ENCODE measurements at regions not wholly inside any gene's neighbourhood (a gene's known extent, or its start where the extent isn't known, plus 50 kb on each side); places are given as distances from the start of the nearest gene placed in this dataset.

GRCh38 chr6:102679865-102680264 is 1286.4 kb downstream of the GRIK2 start:
- H3K27ac ChIP-seq, result no peak overlapping the region
- no peaks in the 10 kb centered on the region for H3K4me1 ChIP-seq
- intact Hi-C loops (cut with DNase I), result no loop called here
- DNase-seq (ENCODE audit: extremely low spot score in 2 of 2), result no peak
- H3K9me3 ChIP-seq, result no peaks in the 10 kb centered on the region
- TF ChIP-seq POLR2A (IDR thresholded peaks at IDR 0.05) (no peak), CTCF (IDR thresholded peaks at IDR 0.05) (no peak), POLR2AphosphoS5 (IDR thresholded peaks at IDR 0.05; ENCODE audit: insufficient read depth in 1 of 2, low read depth in 1 of 2) (no peak)
- no peak overlapping the region for H3K4me3 ChIP-seq
- H3K36me3 ChIP-seq, result no peaks in the 10 kb centered on the region
- no peaks in the 10 kb centered on the region for H3K27me3 ChIP-seq

GRCh38 chr6:102677225-102677624 is 1283.7 kb downstream of the GRIK2 start:
- no peak overlapping the region for H3K4me3 ChIP-seq
- H3K27me3 ChIP-seq, result no peaks in the 10 kb centered on the region
- intact Hi-C loops (cut with DNase I), result no loop called here
- no peaks in the 10 kb centered on the region for H3K36me3 ChIP-seq
- no peak overlapping the region for H3K27ac ChIP-seq
- no peaks in the 10 kb centered on the region for H3K4me1 ChIP-seq
- DNase-seq (ENCODE audit: extremely low spot score in 2 of 2), result no peak
- H3K9me3 ChIP-seq, result no peaks in the 10 kb centered on the region
- TF ChIP-seq POLR2A (IDR thresholded peaks at IDR 0.05), result no peak
- no peak for TF ChIP-seq CTCF (IDR thresholded peaks at IDR 0.05)
- TF ChIP-seq POLR2AphosphoS5 (IDR thresholded peaks at IDR 0.05; ENCODE audit: insufficient read depth in 1 of 2, low read depth in 1 of 2), result no peak

- intact Hi-C loops (cut with DNase I), result no loop called here
- no peaks in the 10 kb centered on the region for H3K27me3 ChIP-seq
- H3K27ac ChIP-seq, result no peak overlapping the region
- H3K4me3 ChIP-seq, result no peak overlapping the region
- no peaks in the 10 kb centered on the region for H3K36me3 ChIP-seq
- DNase-seq (ENCODE audit: extremely low spot score in 2 of 2), result no peak
- no peaks in the 10 kb centered on the region for H3K9me3 ChIP-seq
- H3K4me1 ChIP-seq, result no peaks in the 10 kb centered on the region
- TF ChIP-seq CTCF (IDR thresholded peaks at IDR 0.05) (no peak), POLR2A (IDR thresholded peaks at IDR 0.05) (no peak), POLR2AphosphoS5 (IDR thresholded peaks at IDR 0.05; ENCODE audit: insufficient read depth in 1 of 2, low read depth in 1 of 2) (no peak)
Observed at GRCh38 chr6:102670735-102671134, 1277.2 kb downstream of the GRIK2 start.

GRCh38 chr6:102662851-102663250 is 1269.3 kb downstream of the GRIK2 start:
- DNase-seq (ENCODE audit: extremely low spot score in 2 of 2), result no peak
- no peaks in the 10 kb centered on the region for H3K9me3 ChIP-seq
- no peak overlapping the region for H3K4me3 ChIP-seq
- TF ChIP-seq CTCF (IDR thresholded peaks at IDR 0.05), result no peak
- TF ChIP-seq POLR2A (IDR thresholded peaks at IDR 0.05), result no peak
- TF ChIP-seq POLR2AphosphoS5 (IDR thresholded peaks at IDR 0.05; ENCODE audit: insufficient read depth in 1 of 2, low read depth in 1 of 2), result no peak
- no peak overlapping the region for H3K27ac ChIP-seq
- intact Hi-C loops (cut with DNase I), result no loop called here
- H3K36me3 ChIP-seq, result no peaks in the 10 kb centered on the region
- no peaks in the 10 kb centered on the region for H3K27me3 ChIP-seq
- no peaks in the 10 kb centered on the region for H3K4me1 ChIP-seq

- DNase-seq (ENCODE audit: extremely low spot score in 2 of 2), result no peak
- H3K36me3 ChIP-seq, result no peaks in the 10 kb centered on the region
- H3K27ac ChIP-seq, result no peak overlapping the region
- H3K9me3 ChIP-seq, result no peaks in the 10 kb centered on the region
- no peaks in the 10 kb centered on the region for H3K27me3 ChIP-seq
- no peak overlapping the region for H3K4me3 ChIP-seq
- intact Hi-C loops (cut with DNase I), result no loop called here
- TF ChIP-seq CTCF (IDR thresholded peaks at IDR 0.05) (no peak), POLR2AphosphoS5 (IDR thresholded peaks at IDR 0.05; ENCODE audit: insufficient read depth in 1 of 2, low read depth in 1 of 2) (no peak), POLR2A (IDR thresholded peaks at IDR 0.05) (no peak)
- no peaks in the 10 kb centered on the region for H3K4me1 ChIP-seq
Observed at GRCh38 chr6:102660303-102660702, 1266.8 kb downstream of the GRIK2 start.
